AG04450 (cell line): ENCODE measurements at regions not wholly inside any gene's neighbourhood (a gene's known extent, or its start where the extent isn't known, plus 50 kb on each side); places are given as distances from the start of the nearest gene placed in this dataset.

Experiments
- CTCF ChIA-PET: fragments of 300-600, 350-600 bp; formaldehyde crosslinking; extraction: SDS; loops from one replicate; lab custom pipeline; 2022; ENCODE audit warnings: antibody characterized with exemption, inconsistent platforms; lab: Charles Lee
- POLR2A ChIA-PET: fragments of 350-600 bp; formaldehyde crosslinking; extraction: SDS; loops from one replicate; lab custom pipeline; 2021; ENCODE audit warnings: antibody characterized with exemption, inconsistent platforms; lab: Yijun Ruan, JAX
- DNase-seq: peaks from one replicate; pipeline ENCODE4 v3.0.0-alpha.2; 2011; ENCODE audit warnings: low read depth, low spot score
- H3K27ac ChIP-seq: one replicate; pipeline ENCODE4 v1.5.1; 2012; ENCODE audit warnings: low read depth, low read length, control low read depth
- H3K27me3 ChIP-seq: one replicate; pipeline ENCODE4 v1.6.0; 2012; ENCODE audit warnings: low read length; ENCODE audit not compliant: control insufficient read depth, insufficient read depth
- H3K4me3 ChIP-seq: 2 replicates; pipeline ENCODE4 v1.5.1; 2011; ENCODE audit warnings: mild to moderate bottlenecking, low read depth, low read length, control low read depth
- H3K9me3 ChIP-seq: 2 replicates; pipeline ENCODE4 v1.5.1; 2012; ENCODE audit warnings: low read length; ENCODE audit not compliant: control insufficient read depth, insufficient read depth
- CTCF ChIP-seq: IDR thresholded peaks from 2 replicates; pipeline ENCODE4 v1.5.1; 2011; ENCODE audit warnings: low read depth, low read length, control low read depth, inconsistent platforms

GRCh38 chr3:70816346-70816745 is 503.9 kb upstream of the MDFIC2 start:
- no peak overlapping the region for H3K27ac ChIP-seq
- H3K9me3 ChIP-seq: no peaks in the 10 kb centered on the region
- no peak for DNase-seq
- no peak overlapping the region for H3K4me3 ChIP-seq
- TF ChIP-seq CTCF: no peak
- ChIA-PET CTCF (no interaction called here), POLR2A (no interaction called here)
- H3K27me3 ChIP-seq: no peaks in the 10 kb centered on the region

- POLR2A ChIA-PET: interaction anchor here (0.7 kb wide), 1 partner anchor 260 kb away, joined by 3 read pairs; no protein-coding TSS in a partner anchor
- Histone ChIP-seq H3K9me3 (no peaks in the 10 kb centered on the region), H3K27ac (no peak overlapping the region), H3K27me3 (no peaks in the 10 kb centered on the region), H3K4me3 (no peak overlapping the region)
- no peak for DNase-seq
- CTCF ChIA-PET: no interaction called here
- TF ChIP-seq CTCF: no peak
Measured at GRCh38 chr3:70815817-70816216, 503.4 kb upstream of the MDFIC2 start.

- no peak overlapping the region for H3K27ac ChIP-seq
- no peak for TF ChIP-seq CTCF
- H3K9me3 ChIP-seq: no peaks in the 10 kb centered on the region
- no peak for DNase-seq
- CTCF ChIA-PET: no interaction called here
- H3K27me3 ChIP-seq: no peaks in the 10 kb centered on the region
- POLR2A ChIA-PET: no interaction called here
- H3K4me3 ChIP-seq: no peak overlapping the region
Measured at GRCh38 chr3:70813311-70813710, 500.9 kb upstream of the MDFIC2 start.

GRCh38 chr3:70811880-70812279 is 499.4 kb upstream of the MDFIC2 start:
- Histone ChIP-seq H3K4me3 (no peak overlapping the region), H3K27me3 (no peaks in the 10 kb centered on the region), H3K27ac (no peak overlapping the region), H3K9me3 (no peaks in the 10 kb centered on the region)
- ChIA-PET POLR2A (no interaction called here), CTCF (interaction anchor here (1.0 kb wide), 1 partner anchor 82 kb away, joined by 3 read pairs; no protein-coding TSS in a partner anchor)
- DNase-seq: peak; percentile 52
- TF ChIP-seq CTCF: no peak

- no peaks in the 10 kb centered on the region for H3K9me3 ChIP-seq
- TF ChIP-seq CTCF: no peak
- H3K27ac ChIP-seq: no peak overlapping the region
- H3K27me3 ChIP-seq: no peaks in the 10 kb centered on the region
- ChIA-PET POLR2A (no interaction called here), CTCF (no interaction called here)
- no peak for DNase-seq
- H3K4me3 ChIP-seq: no peak overlapping the region
Measured at GRCh38 chr3:70808881-70809280, 496.4 kb upstream of the MDFIC2 start.
